Activated T-cell treated with anti-CD3 and anti-CD28 coated beads, Interleukin-2, amount 50 U/mL, for 72 hours (primary cell): ENCODE measurements at regions not wholly inside any gene's neighbourhood (a gene's known extent, or its start where the extent isn't known, plus 50 kb on each side); places are given as distances from the start of the nearest gene placed in this dataset.

ENCODE experiments used
- ATAC-seq, 2 donors: fragments of 150-1000 bp; cut with Tn5 transposase; replicated peaks in 1 of 2; 2 replicates each; pipeline ENCODE4 v1.10.0; 2021; ENCODE audit warnings: moderate library complexity in 2 of 2, mild to moderate bottlenecking in 1 of 2
- DNase-seq, 2 donors: peaks; one replicate each; pipeline ENCODE4 v3.0.0; 2021 to 2022; ENCODE audit warnings: mixed read lengths in 1 of 2
- H3K27ac Mint-ChIP-seq: one replicate; pipeline ENCODE4 v1.8.0; 2022; ENCODE audit warnings: mild to moderate bottlenecking, moderate library complexity, mixed read lengths
- H3K27me3 Mint-ChIP-seq: one replicate; pipeline ENCODE4 v1.8.0; 2022; ENCODE audit warnings: low read depth, mixed read lengths
- H3K36me3 Mint-ChIP-seq, 2 donors: one replicate each; pipeline ENCODE4 v1.8.0; 2022; ENCODE audit warnings: mixed read lengths in 2 of 2, mild to moderate bottlenecking in 1 of 2; ENCODE audit not compliant: insufficient read depth in 2 of 2
- H3K4me1 Mint-ChIP-seq: one replicate; pipeline ENCODE4 v1.8.0; 2022; ENCODE audit warnings: low read depth, mixed read lengths
- H3K4me3 Mint-ChIP-seq, 2 donors: one replicate each; pipeline ENCODE4 v1.8.0; 2022; ENCODE audit warnings: mild to moderate bottlenecking in 2 of 2, mixed read lengths in 2 of 2, moderate library complexity in 2 of 2
- H3K9me3 Mint-ChIP-seq, 2 donors: one replicate each; pipeline ENCODE4 v1.8.0; 2022; ENCODE audit warnings: mixed read lengths in 2 of 2

DNA sequence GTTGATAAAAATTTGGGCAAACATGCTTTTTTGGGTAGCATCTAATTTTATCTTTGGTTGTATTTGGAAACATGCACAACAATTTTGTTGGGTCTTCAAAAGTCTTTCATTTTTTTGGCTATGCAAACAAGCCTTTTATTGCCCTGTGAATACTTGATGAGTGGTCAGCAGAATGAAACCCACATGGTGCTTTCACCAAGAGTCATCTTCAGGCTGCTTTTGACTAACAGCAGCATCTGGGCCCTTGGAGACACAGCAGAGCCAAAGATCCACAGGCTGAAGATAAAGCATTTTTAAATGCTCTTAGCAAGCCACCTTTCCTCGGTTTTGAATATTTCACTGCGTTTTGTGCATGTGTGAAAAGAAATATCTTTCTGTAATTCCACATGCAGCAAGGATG lies 154.9 kb downstream of the FGF9 start:
- Mint-ChIP-seq H3K4me3 (no peak overlapping the region), H3K36me3 (no peaks in the 10 kb centered on the region), H3K27ac (no peak overlapping the region), H3K9me3 (no peaks in the 10 kb centered on the region), H3K4me1 (no peaks in the 10 kb centered on the region), H3K27me3 (no peaks in the 10 kb centered on the region)
- ATAC-seq (no peak), DNase-seq (no peak)

GRCh38 chr13:21826214-21827015 lies 155.5 kb downstream of the FGF9 start:
- no peaks in the 10 kb centered on the region for H3K36me3 Mint-ChIP-seq
- H3K4me1 Mint-ChIP-seq, result no peaks in the 10 kb centered on the region
- no peak overlapping the region for H3K27ac Mint-ChIP-seq
- DNase-seq (no peak), ATAC-seq (no peak)
- no peak overlapping the region for H3K4me3 Mint-ChIP-seq
- H3K9me3 Mint-ChIP-seq, result no peaks in the 10 kb centered on the region
- H3K27me3 Mint-ChIP-seq, result no peaks in the 10 kb centered on the region

DNA sequence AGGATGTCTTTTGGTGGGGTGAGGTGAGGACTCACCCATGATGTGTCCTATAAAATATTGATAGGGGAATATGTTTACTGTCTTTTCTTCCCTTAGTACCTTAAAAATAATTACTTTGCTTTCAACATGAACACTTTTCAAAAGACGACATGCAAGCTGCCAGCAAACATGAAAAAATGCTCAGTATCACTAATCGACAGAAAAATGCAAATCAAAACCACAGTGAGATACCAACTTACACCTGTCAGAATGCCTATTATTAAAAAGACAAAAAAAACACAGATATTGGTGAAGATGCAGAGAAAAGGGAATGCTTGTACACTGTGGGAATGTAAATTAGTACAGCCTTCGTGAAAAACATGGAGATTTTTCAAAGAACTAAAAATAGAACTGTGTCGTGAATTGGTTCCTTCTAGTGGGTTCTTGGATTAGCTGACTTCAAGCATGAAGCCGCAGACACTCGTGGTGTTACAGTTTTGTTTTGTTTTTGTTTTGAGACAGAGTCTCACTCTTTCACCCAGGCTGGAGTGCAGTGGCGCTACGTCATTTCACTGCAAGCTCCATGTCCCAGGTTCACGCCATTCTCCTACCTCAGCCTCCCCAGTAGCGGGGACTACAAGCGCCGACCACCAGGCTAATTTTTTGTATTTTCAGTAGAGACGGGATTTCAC lies 160.9 kb downstream of the FGF9 start:
- H3K27me3 Mint-ChIP-seq, result no peaks in the 10 kb centered on the region
- ATAC-seq (no peak), DNase-seq (no peak)
- H3K36me3 Mint-ChIP-seq, result no peaks in the 10 kb centered on the region
- no peaks in the 10 kb centered on the region for H3K4me1 Mint-ChIP-seq
- H3K9me3 Mint-ChIP-seq, result peaks cover 2 to 4% of the 10 kb centered on the region in 2 donors
- H3K4me3 Mint-ChIP-seq, result no peak overlapping the region
- no peak overlapping the region for H3K27ac Mint-ChIP-seq

DNA sequence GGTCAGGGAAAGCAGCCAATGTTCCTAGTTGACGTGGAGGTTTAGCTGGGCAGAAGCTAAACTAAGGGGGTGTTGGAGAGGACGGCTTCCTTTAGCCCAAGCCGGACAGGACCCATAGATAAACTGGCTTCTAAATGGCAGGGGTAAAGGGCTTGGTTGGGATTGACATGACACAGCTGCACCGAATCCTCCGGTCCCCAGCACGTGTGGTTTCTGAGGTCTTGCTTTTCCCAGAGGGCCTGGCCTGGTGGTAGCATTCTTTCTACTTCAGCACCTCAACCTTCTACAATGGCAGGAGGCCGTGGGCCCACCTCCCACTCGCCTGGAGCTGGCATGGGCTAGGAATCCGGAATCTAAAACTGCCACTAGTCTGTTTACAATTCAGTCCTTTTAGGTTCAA lies 163.0 kb downstream of the FGF9 start:
- Mint-ChIP-seq H3K9me3 (peaks cover 2 to 4% of the 10 kb centered on the region in 2 donors), H3K4me3 (no peak overlapping the region), H3K4me1 (no peaks in the 10 kb centered on the region), H3K27ac (no peak overlapping the region), H3K36me3 (no peaks in the 10 kb centered on the region), H3K27me3 (no peaks in the 10 kb centered on the region)
- DNase-seq, result no peak
- no peak for ATAC-seq

DNA sequence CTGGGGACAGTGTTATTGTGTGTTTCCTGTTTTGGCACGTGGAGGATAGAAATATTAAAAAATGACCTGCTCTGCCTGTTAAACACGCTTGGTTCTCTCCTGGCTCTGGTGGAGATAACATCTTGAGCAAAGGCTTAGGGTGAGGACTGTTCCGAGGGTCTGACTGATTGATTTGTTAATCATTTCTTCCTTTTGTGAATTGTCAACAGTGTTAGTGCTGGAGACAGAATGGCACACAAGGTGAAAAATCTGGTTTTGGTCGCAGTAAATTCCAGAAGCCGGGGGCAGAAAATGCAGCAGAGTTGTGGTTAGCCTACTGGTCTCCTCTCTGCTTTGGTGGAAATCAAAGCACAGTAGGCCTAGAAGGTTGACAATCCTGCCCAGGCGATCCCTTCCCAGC lies 163.6 kb downstream of the FGF9 start:
- H3K36me3 Mint-ChIP-seq, result no peaks in the 10 kb centered on the region
- H3K27me3 Mint-ChIP-seq, result no peaks in the 10 kb centered on the region
- H3K9me3 Mint-ChIP-seq, result peaks cover 2 to 4% of the 10 kb centered on the region in 2 donors
- H3K27ac Mint-ChIP-seq, result no peak overlapping the region
- ATAC-seq, result no peak
- no peak overlapping the region for H3K4me3 Mint-ChIP-seq
- DNase-seq, result no peak
- H3K4me1 Mint-ChIP-seq, result no peaks in the 10 kb centered on the region

GRCh38 chr13:21837288-21837687 lies 166.4 kb downstream of the FGF9 start:
- ATAC-seq (no peak), DNase-seq (no peak)
- Mint-ChIP-seq H3K9me3 (peaks cover 2 to 4% of the 10 kb centered on the region in 2 donors), H3K4me1 (no peaks in the 10 kb centered on the region), H3K27ac (no peak overlapping the region), H3K27me3 (no peaks in the 10 kb centered on the region), H3K36me3 (no peaks in the 10 kb centered on the region), H3K4me3 (no peak overlapping the region)

GRCh38 chr13:21837841-21838551 lies 167.1 kb downstream of the FGF9 start:
- H3K27me3 Mint-ChIP-seq, result no peaks in the 10 kb centered on the region
- no peak for ATAC-seq

DNA sequence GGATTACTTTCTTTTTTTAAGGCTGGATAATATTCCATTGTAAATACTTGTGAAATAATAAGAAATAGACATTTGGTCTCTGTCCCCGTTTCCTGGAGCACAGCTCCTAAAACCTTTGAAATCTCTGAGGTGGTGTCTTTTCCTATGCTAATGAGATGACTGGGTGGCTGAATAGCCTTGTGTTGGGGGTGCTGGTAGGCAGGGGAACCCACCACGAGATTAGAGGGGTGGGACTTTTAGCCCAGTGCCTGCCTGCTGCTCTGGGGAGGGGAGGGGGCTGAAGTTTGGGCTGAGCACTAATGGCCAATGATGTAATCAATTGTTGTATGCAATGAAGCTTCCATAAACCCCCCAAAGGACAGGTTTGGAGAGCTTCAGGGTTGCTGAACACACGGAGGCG lies 175.7 kb downstream of the FGF9 start:
- Mint-ChIP-seq H3K9me3 (no peaks in the 10 kb centered on the region), H3K27me3 (peaks cover 8% of the 10 kb centered on the region), H3K4me3 (no peak overlapping the region), H3K4me1 (peaks cover 6% of the 10 kb centered on the region), H3K36me3 (no peaks in the 10 kb centered on the region), H3K27ac (no peak overlapping the region)
- no peak for ATAC-seq
- no peak for DNase-seq

More at GRCh38 chr13:21837841-21838551, 167.1 kb downstream of the FGF9 start:
- DNase-seq, result no peak
- no peak overlapping the region for H3K4me3 Mint-ChIP-seq
- no peak overlapping the region for H3K27ac Mint-ChIP-seq
- peaks cover 1 to 2% of the 10 kb centered on the region in 2 donors for H3K9me3 Mint-ChIP-seq
- no peaks in the 10 kb centered on the region for H3K4me1 Mint-ChIP-seq
- no peaks in the 10 kb centered on the region for H3K36me3 Mint-ChIP-seq

DNA sequence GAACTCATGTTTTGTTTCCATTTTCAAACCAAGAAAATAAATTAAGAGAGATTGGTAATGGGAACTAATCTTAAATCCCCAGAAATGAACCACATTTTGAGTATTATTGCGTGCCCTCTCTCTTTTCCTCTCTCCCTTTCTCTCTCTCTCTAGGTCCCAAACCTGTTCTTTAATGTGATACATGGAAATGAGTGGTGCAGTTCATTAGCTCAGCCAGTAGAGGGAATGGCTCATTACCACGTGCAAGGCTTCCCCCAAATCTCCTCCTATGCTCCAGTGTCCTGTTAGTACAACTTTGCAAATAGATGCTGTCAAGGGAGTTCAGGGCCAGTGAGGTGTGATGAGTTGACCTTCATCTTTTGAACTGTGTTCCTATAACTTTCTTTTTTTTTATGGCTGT lies 178.4 kb downstream of the FGF9 start:
- H3K27me3 Mint-ChIP-seq, result peaks cover 8% of the 10 kb centered on the region
- peak; percentile 35 to 44 for ATAC-seq
- peaks cover 6% of the 10 kb centered on the region for H3K4me1 Mint-ChIP-seq
- DNase-seq, result peak; percentile 3 to 12
- H3K36me3 Mint-ChIP-seq, result no peaks in the 10 kb centered on the region
- H3K4me3 Mint-ChIP-seq, result no peak overlapping the region
- peaks cover 0 to 2% of the 10 kb centered on the region in 2 donors for H3K9me3 Mint-ChIP-seq
- H3K27ac Mint-ChIP-seq, result no peak overlapping the region

DNA sequence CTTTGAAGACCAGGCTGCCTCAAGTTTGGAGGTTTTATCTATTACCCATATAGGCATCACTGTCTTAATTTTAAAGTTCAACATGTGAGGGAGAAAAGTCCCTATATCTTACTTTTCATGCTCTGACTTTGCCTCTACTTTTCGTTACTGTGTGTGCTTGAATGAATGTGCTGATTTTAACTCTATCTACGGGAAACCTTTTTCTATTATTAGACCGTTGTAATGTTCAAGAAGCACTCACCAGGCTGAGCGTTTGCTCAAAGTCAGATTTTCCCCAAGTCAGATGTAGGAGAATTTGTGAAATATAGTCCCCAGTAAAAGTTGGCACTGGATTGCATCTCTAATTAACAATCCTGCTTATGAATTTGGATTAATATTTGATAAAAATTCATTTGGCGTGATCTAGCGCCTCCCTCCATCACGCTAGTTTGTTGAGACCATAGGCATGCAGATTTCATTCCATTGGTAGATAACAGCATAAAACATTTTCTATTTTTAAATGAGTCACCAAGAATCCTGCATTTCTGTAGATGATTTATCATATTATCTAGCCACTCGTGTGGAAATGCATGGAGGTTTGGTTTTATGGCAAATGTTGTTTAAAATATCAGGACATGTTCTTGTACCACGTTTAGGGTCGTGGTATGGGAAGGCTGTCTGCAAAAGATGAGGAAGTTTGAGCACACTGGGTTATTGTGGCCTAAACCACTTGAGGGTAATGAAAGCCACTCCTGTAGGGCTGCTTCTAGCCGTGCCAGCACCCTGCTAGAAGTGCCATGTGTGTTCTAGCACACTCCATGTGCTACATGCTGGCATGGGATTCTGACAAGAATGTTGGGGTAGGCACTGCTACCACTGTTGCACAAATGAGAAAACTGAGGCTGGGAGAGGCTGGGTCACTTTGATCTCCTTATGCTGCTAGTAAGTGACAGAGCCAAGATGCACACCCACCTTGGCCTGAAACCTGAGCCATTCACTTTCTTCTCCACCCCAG lies 179.4 kb downstream of the FGF9 start:
- peaks cover 8% of the 10 kb centered on the region for H3K27me3 Mint-ChIP-seq
- H3K9me3 Mint-ChIP-seq, result peaks cover 0 to 2% of the 10 kb centered on the region in 2 donors
- ATAC-seq, result no peak
- no peak for DNase-seq
- no peaks in the 10 kb centered on the region for H3K36me3 Mint-ChIP-seq
- no peak overlapping the region for H3K27ac Mint-ChIP-seq
- no peak overlapping the region for H3K4me3 Mint-ChIP-seq
- peaks cover 6% of the 10 kb centered on the region for H3K4me1 Mint-ChIP-seq

DNA sequence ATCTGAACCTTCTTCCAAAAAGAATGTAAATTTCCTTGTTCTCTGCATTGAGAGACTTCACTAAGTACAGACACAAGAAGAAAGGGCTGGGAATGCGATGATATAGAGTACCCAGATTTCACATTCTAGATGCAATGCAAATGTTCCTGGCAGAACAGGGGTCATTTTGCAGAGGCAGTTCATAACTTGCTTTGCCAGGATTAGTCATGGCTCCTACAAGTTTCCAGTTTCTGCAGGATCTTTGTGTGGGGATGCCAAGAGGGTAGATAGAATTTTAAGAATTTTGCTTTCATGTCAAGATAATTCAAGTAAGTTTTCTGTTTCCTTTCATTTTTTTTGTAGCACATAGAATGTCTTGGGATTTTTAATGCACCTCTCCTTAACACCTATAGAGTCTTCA lies 181.2 kb downstream of the FGF9 start:
- ATAC-seq (no peak), DNase-seq (no peak)
- Mint-ChIP-seq H3K4me3 (no peak overlapping the region), H3K27ac (no peak overlapping the region), H3K36me3 (no peaks in the 10 kb centered on the region), H3K4me1 (peaks cover 6% of the 10 kb centered on the region), H3K9me3 (peaks cover 0 to 2% of the 10 kb centered on the region in 2 donors), H3K27me3 (peaks cover 3% of the 10 kb centered on the region)

GRCh38 chr13:21853779-21854178 lies 182.9 kb downstream of the FGF9 start:
- Mint-ChIP-seq H3K27ac (no peak overlapping the region), H3K36me3 (no peaks in the 10 kb centered on the region), H3K4me1 (peaks cover 6% of the 10 kb centered on the region), H3K4me3 (no peak overlapping the region), H3K9me3 (peaks cover 2% of the 10 kb centered on the region in 2 donors), H3K27me3 (no peaks in the 10 kb centered on the region)
- DNase-seq (no peak), ATAC-seq (no peak)
